NCI-H1694 treated with DMSO at 0.1 percent for 48 hours (cell line): ENCODE measurements at regions not wholly inside any gene's neighbourhood (a gene's known extent, or its start where the extent isn't known, plus 50 kb on each side); places are given as distances from the start of the nearest gene placed in this dataset.

Source experiments
- DNase-seq: peaks from one replicate; lab custom pipeline; 2025; lab: John Stamatoyannopoulos, UW

GRCh38 chr7:114112806-114113205, 194.0 kb upstream of the PPP1R3A start:
- DNase-seq, result no peak

GRCh38 chr7:114110666-114111065, 191.9 kb upstream of the PPP1R3A start:
- no peak for DNase-seq

GRCh38 chr7:114109721-114110120, 190.9 kb upstream of the PPP1R3A start:
- no peak for DNase-seq

GRCh38 chr7:114109304-114109703, 190.5 kb upstream of the PPP1R3A start:
- no peak for DNase-seq

GRCh38 chr7:114108510-114108909, 189.7 kb upstream of the PPP1R3A start:
- no peak for DNase-seq

- DNase-seq, result no peak
Observed at GRCh38 chr7:114107522-114107921, 188.7 kb upstream of the PPP1R3A start.

GRCh38 chr7:114104035-114104434, 185.2 kb upstream of the PPP1R3A start:
- DNase-seq, result no peak

GRCh38 chr7:114102996-114103395, 184.2 kb upstream of the PPP1R3A start:
- DNase-seq, result no peak

GRCh38 chr7:114102131-114102530, 183.3 kb upstream of the PPP1R3A start:
- no peak for DNase-seq

GRCh38 chr7:114100810-114101209, 182.0 kb upstream of the PPP1R3A start:
- DNase-seq, result no peak

- DNase-seq, result no peak
Observed at GRCh38 chr7:114099337-114099736, 180.5 kb upstream of the PPP1R3A start.

GRCh38 chr7:114095885-114096284, 177.1 kb upstream of the PPP1R3A start:
- no peak for DNase-seq

GRCh38 chr7:114088470-114088940, 169.7 kb upstream of the PPP1R3A start:
- no peak for DNase-seq

- no peak for DNase-seq
Observed at GRCh38 chr7:114087653-114088469, 169.1 kb upstream of the PPP1R3A start.

GRCh38 chr7:114086914-114087652, 168.3 kb upstream of the PPP1R3A start:
- no peak for DNase-seq

GRCh38 chr7:114086537-114086913, 167.7 kb upstream of the PPP1R3A start:
- DNase-seq, result no peak

- peak; percentile 76 for DNase-seq
Observed at GRCh38 chr7:114085592-114086501, 167.0 kb upstream of the PPP1R3A start.

GRCh38 chr7:114085313-114085591, 166.4 kb upstream of the PPP1R3A start:
- no peak for DNase-seq

- no peak for DNase-seq
Observed at GRCh38 chr7:114084472-114085312, 165.9 kb upstream of the PPP1R3A start.

GRCh38 chr7:114084002-114084471, 165.2 kb upstream of the PPP1R3A start:
- DNase-seq, result no peak
